Hepatocyte (in vitro differentiated cells): ENCODE measurements at regions not wholly inside any gene's neighbourhood (a gene's known extent, or its start where the extent isn't known, plus 50 kb on each side); places are given as distances from the start of the nearest gene placed in this dataset.
"Not testable (repeated sequence)": the region's sequence is repeated elsewhere in the genome, so short reads cannot be mapped to it uniquely, and the experiment has no call there.

Experiments
- DNase-seq: peaks from one replicate; pipeline ENCODE4 v3.0.0-alpha.2; 2016; ENCODE audit warnings: low spot score
- H2AFZ ChIP-seq: fragments of 200-600 bp; sonication (generic); 2 replicates; pipeline ENCODE4 v1.6.0; 2016; ENCODE audit warnings: antibody characterized with exemption, mild to moderate bottlenecking
- H3K27ac ChIP-seq: fragments of 200-600 bp; sonication (generic); 2 replicates; pipeline ENCODE4 v1.5.1; 2016; ENCODE audit warnings: mild to moderate bottlenecking
- H3K27me3 ChIP-seq: fragments of 200-600 bp; sonication (generic); 2 replicates; pipeline ENCODE4 v1.6.1; 2016
- H3K36me3 ChIP-seq: fragments of 200-600 bp; sonication (generic); replicated peaks from 2 replicates; pipeline ENCODE4 v1.5.1; 2016; ENCODE audit warnings: low read depth; ENCODE audit not compliant: insufficient read depth
- H3K4me1 ChIP-seq: fragments of 200-600 bp; sonication (generic); 2 replicates; pipeline ENCODE4 v1.5.1; 2016; ENCODE audit warnings: mild to moderate bottlenecking, moderate library complexity; ENCODE audit not compliant: insufficient read depth
- H3K4me2 ChIP-seq: fragments of 200-600 bp; sonication (generic); 2 replicates; pipeline ENCODE4 v1.6.0; 2016
- H3K4me3 ChIP-seq: fragments of 200-600 bp; sonication (generic); 2 replicates; pipeline ENCODE4 v1.5.1; 2016; ENCODE audit warnings: mild to moderate bottlenecking
- H3K79me2 ChIP-seq: fragments of 200-600 bp; sonication (generic); 2 replicates; pipeline ENCODE4 v1.6.0; 2017; ENCODE audit warnings: mild to moderate bottlenecking
- H3K9me2 ChIP-seq: fragments of 200-600 bp; sonication (generic); replicated peaks from 2 replicates; pipeline ENCODE4 v1.6.0; 2017; ENCODE audit warnings: mild to moderate bottlenecking; ENCODE audit not compliant: insufficient read depth
- H3K9me3 ChIP-seq: fragments of 200-600 bp; sonication (generic); 2 replicates; pipeline ENCODE4 v1.5.1; 2016; ENCODE audit warnings: low read depth, mild to moderate bottlenecking
- H4K20me1 ChIP-seq: fragments of 200-600 bp; sonication (generic); 2 replicates; pipeline ENCODE4 v1.6.0; 2016; ENCODE audit warnings: mild to moderate bottlenecking; ENCODE audit not compliant: insufficient read depth, poor library complexity, severe bottlenecking
- EZH2 ChIP-seq: fragments of 200-600 bp; sonication (generic); IDR thresholded peaks from 2 replicates; pipeline ENCODE4 v1.6.1; 2016; ENCODE audit warnings: antibody characterized with exemption, mild to moderate bottlenecking, borderline replicate concordance
- EZH2phosphoT487 ChIP-seq: fragments of 200-600 bp; sonication (generic); IDR thresholded peaks from one replicate; pipeline ENCODE4 v1.6.1; 2018; ENCODE audit warnings: antibody characterized with exemption, mild to moderate bottlenecking, low read depth, moderate library complexity; ENCODE audit not compliant: unreplicated experiment, severe bottlenecking
- WGBS: methylation state at CpG from one replicate; pipeline ENCODE4 v1.1.6; 2016; ENCODE audit warnings: low lambda C conversion rate; ENCODE audit errors: missing lambda C conversion rate; 5-methylcytosine and 5-hydroxymethylcytosine counted together
- TF ChIP-seq, protein P1 (sequence below): fragments of 200-600 bp; sonication (generic); IDR thresholded peaks from 2 replicates; pipeline ENCODE4 v1.5.1; 2016; ENCODE audit warnings: antibody characterized with exemption, mild to moderate bottlenecking; ENCODE audit not compliant: poor library complexity

- H3K9me3 ChIP-seq, result no peaks in the 10 kb centered on the region
- no peaks in the 10 kb centered on the region for H4K20me1 ChIP-seq
- TF ChIP-seq, protein P1, sequence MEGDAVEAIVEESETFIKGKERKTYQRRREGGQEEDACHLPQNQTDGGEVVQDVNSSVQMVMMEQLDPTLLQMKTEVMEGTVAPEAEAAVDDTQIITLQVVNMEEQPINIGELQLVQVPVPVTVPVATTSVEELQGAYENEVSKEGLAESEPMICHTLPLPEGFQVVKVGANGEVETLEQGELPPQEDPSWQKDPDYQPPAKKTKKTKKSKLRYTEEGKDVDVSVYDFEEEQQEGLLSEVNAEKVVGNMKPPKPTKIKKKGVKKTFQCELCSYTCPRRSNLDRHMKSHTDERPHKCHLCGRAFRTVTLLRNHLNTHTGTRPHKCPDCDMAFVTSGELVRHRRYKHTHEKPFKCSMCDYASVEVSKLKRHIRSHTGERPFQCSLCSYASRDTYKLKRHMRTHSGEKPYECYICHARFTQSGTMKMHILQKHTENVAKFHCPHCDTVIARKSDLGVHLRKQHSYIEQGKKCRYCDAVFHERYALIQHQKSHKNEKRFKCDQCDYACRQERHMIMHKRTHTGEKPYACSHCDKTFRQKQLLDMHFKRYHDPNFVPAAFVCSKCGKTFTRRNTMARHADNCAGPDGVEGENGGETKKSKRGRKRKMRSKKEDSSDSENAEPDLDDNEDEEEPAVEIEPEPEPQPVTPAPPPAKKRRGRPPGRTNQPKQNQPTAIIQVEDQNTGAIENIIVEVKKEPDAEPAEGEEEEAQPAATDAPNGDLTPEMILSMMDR, result no peak
- TF ChIP-seq EZH2phosphoT487 (no peak), EZH2 (no peak)
- peaks cover 8% of the 10 kb centered on the region for H3K4me1 ChIP-seq
- H3K4me2 ChIP-seq, result no peak overlapping the region
- H3K27ac ChIP-seq, result no peak overlapping the region
- H3K4me3 ChIP-seq, result no peak overlapping the region
- no peaks in the 10 kb centered on the region for H3K79me2 ChIP-seq
- no peaks in the 10 kb centered on the region for H3K9me2 ChIP-seq
- no peaks in the 10 kb centered on the region for H3K27me3 ChIP-seq
- H2AFZ ChIP-seq, result no peak overlapping the region
- no peaks in the 10 kb centered on the region for H3K36me3 ChIP-seq
- 82% methylated on average over 2 of the region's 2 CpGs for WGBS
- no peak for DNase-seq
Observed at GRCh38 chr15:96144734-96145133, 185.8 kb upstream of the NR2F2 start.

DNA sequence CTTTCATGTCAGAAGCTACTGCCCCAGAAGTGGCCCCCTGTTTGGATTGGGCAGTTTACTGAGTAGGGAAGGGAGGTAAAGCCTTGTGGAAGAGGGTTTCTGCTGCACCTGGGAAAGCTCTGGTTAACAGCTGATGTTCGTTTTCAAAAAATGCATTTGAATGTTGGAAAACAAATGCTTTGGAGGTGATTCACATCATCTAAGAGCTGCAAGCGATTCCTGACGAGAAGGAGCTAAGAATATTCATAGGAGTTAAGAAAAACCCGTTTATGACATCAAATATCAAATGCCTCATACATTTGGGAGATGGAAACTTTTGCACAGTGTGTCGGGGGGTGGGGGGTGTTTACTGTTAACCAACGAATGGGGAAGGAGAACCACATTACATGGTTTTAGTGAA lies 183.8 kb upstream of the NR2F2 start:
- Histone ChIP-seq H3K9me2 (no peaks in the 10 kb centered on the region), H3K27me3 (no peaks in the 10 kb centered on the region), H3K4me2 (no peak overlapping the region), H4K20me1 (no peaks in the 10 kb centered on the region), H3K4me3 (no peak overlapping the region), H3K9me3 (no peaks in the 10 kb centered on the region), H2AFZ (no peak overlapping the region), H3K36me3 (no peaks in the 10 kb centered on the region), H3K4me1 (peaks cover 8% of the 10 kb centered on the region), H3K79me2 (no peaks in the 10 kb centered on the region), H3K27ac (peak overlapping the region; percentile 5)
- TF ChIP-seq, protein P1, result no peak
- TF ChIP-seq EZH2phosphoT487 (no peak), EZH2 (no peak)
- DNase-seq, result no peak
- 76% methylated on average over 6 of the region's 6 CpGs for WGBS

GRCh38 chr15:96147267-96147666 lies 183.2 kb upstream of the NR2F2 start:
- Histone ChIP-seq H3K36me3 (no peaks in the 10 kb centered on the region), H4K20me1 (no peaks in the 10 kb centered on the region), H3K27me3 (no peaks in the 10 kb centered on the region), H2AFZ (no peak overlapping the region), H3K4me3 (no peak overlapping the region), H3K4me2 (no peak overlapping the region), H3K9me2 (no peaks in the 10 kb centered on the region), H3K79me2 (no peaks in the 10 kb centered on the region), H3K9me3 (no peaks in the 10 kb centered on the region), H3K4me1 (peaks cover 8% of the 10 kb centered on the region), H3K27ac (no peak overlapping the region)
- WGBS, result 96% methylated on average over 3 of the region's 3 CpGs
- TF ChIP-seq EZH2 (no peak), EZH2phosphoT487 (no peak)
- TF ChIP-seq, protein P1, result no peak
- DNase-seq, result no peak

DNA sequence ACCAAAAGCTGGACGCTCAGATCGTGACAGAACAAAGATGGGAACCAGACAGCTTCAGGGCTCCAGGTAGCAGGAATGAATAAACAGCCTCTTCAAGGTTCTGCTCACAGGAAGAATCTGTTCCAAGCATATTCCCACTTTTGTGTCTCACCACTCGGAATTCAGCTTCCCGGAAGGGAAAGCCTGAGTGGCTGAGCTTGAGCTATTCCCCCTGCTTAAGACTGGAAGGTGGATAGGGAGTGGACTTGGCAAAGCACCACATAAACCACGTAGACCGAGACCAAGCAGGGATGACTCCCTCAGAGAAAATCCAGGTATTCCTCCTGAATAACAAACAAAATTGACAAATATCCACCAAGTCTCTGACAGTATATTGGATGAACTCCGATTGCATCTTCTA lies 180.2 kb upstream of the NR2F2 start:
- H3K4me1 ChIP-seq, result peaks cover 8% of the 10 kb centered on the region
- WGBS, result 63% methylated on average over 7 of the region's 7 CpGs

GRCh38 chr15:96151749-96152148 lies 178.8 kb upstream of the NR2F2 start:
- not testable (repeated sequence) for H3K4me3 ChIP-seq, H3K36me3 ChIP-seq, H3K79me2 ChIP-seq, H3K27me3 ChIP-seq, H3K9me2 ChIP-seq, H3K4me1 ChIP-seq, DNase-seq, H4K20me1 ChIP-seq, H3K4me2 ChIP-seq, H2AFZ ChIP-seq, H3K27ac ChIP-seq, H3K9me3 ChIP-seq
- WGBS, result 86% methylated on average over 8 of the region's 8 CpGs

More for the DNA sequence above, 180.2 kb upstream of the NR2F2 start:
- no peak for DNase-seq
- Histone ChIP-seq H3K9me3 (no peaks in the 10 kb centered on the region), H3K36me3 (no peaks in the 10 kb centered on the region), H2AFZ (no peak overlapping the region), H4K20me1 (no peaks in the 10 kb centered on the region), H3K4me3 (no peak overlapping the region), H3K27me3 (no peaks in the 10 kb centered on the region), H3K79me2 (no peaks in the 10 kb centered on the region), H3K9me2 (no peaks in the 10 kb centered on the region), H3K4me2 (peak overlapping the region; percentile 25), H3K27ac (peak overlapping the region; percentile 42)
- TF ChIP-seq EZH2phosphoT487 (no peak), EZH2 (no peak)
- TF ChIP-seq, protein P1, result no peak
